ENCODE measurements at regions not wholly inside any gene's neighbourhood (a gene's known extent, or its start where the extent isn't known, plus 50 kb on each side); places are given as distances from the start of the nearest gene placed in this dataset.

DNA sequence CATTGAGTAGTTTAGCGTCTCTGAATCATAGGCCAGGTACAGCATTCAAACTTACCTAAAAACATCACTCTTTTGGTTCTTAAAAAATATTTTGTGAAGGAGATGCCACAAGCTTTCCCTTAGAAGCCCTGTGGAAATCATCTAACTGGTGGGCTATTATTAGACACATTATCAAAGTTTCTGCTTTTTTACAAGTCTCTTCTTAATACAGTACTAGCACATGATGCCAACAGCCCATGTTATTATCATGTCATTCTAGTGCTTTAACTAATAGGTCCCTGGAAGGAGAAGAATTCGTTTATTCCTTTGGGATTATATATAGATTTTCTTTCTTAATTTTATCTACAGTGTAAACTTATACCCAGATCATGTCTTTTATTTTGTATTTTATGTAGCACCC, 146.0 kb upstream of the PTPRK start:
- no peak for DNase-seq

- no peak for DNase-seq
Observed at GRCh38 chr6:128663238-128663637, 142.8 kb upstream of the PTPRK start.

DNA sequence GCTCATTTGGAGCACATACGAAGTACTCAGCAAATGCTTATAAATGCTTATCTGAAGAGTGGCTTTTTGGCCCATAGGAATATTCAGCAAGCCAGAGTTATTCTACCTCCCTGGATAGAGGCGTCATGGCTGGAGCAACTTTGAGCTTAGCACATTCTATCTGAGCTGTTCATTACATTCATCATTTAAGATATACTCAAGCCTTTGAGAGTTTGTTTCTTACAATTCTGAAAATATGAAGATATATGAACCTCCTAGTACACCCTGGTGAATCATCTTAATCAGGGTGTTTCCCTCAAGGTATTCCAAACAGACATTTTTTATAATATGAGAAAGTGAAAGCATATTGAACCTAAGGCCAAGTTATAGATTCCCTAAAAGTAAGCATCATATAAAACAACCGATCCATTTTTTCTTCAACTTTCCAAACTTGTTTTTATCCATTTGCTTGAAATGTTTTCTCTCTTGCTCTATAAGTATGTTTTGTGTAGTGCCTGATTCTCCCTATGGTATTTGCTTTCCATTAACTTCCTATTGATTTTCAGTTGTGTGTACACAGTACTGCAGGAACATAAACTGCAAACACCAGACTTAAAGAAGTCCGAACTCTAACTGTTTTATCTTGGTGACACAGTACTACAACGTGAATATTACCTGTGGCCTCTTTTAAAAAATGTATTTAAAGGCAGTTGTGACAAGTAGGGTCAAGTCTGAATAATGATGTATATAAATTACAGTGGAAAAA, 139.7 kb upstream of the PTPRK start:
- no peak for DNase-seq

- DNase-seq = no peak
Observed at GRCh38 chr6:128659276-128659675, 138.9 kb upstream of the PTPRK start.

DNA sequence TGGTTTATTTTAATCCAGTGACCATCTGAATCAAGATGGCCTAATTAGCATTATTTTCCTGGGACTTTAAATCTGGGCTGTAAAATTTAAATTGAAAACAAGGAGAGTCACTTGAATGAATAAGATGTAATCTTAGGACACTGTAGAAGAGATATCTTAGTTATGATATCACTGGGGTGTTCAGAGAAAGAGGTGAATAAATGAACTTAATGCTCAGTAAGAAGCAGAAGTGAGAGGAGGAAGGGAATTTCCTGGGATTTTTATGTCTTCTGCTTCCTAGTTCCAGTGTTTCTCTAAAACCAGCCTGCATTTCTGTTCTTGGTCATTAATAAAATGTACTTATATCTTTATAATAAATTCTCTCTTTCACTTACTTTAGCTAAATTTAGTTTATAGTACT, 136.8 kb upstream of the PTPRK start:
- DNase-seq = no peak

- DNase-seq = no peak
Observed at GRCh38 chr6:128655978-128656498, 135.6 kb upstream of the PTPRK start.

DNA sequence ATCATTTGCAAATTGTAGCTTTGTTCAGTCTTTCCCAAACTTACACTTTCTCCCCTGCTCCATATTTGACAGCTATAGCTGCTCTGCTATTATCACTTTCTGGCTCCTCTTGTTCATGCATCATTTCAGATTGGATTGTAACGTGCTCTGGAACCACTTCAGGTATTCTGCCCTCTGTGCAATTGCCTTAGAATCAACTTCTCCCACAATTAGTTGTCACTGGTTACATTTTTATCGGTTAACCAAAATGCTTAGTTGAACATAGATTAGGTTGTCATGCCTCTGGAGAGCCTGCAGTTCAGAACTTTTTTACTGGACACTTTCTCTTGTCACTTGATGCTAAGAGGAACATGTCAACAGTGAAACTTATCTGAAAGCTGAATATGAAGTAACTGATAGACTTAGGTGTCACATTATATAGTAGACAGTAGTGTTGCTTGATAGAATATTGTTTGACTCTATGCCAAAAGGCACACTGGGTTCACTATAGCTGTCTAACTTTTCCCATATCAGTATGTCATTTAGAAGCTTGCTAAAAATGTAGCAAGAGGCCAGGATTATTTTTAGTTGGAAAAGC, 127.7 kb upstream of the PTPRK start:
- no peak for DNase-seq

DNA sequence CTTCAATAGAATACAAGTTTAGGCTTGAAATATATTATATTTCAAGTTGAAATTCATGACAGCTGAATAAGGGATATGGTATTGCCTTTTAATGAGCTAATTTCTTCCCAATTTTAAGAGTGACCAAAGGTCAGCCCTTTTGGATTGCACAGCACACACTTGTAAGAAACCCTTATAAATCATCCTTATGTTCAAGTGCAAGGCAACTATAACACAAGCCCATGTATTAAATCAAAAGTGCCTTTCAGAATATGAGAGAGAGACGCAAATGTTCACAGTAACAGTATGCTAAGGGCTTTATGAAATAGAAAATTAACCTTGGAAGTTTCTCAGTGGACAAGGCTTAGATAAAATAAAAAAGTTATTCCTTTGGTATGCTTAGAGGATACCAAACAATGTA, 121.7 kb upstream of the PTPRK start:
- DNase-seq = no peak

GRCh38 chr6:128641703-128642102, 121.3 kb upstream of the PTPRK start:
- no peak for DNase-seq

GRCh38 chr6:128638817-128639216, 118.4 kb upstream of the PTPRK start:
- DNase-seq = no peak

GRCh38 chr6:128635219-128635618, 114.8 kb upstream of the PTPRK start:
- DNase-seq = no peak

- no peak for DNase-seq
Observed at GRCh38 chr6:128632131-128632530, 111.7 kb upstream of the PTPRK start.

DNA sequence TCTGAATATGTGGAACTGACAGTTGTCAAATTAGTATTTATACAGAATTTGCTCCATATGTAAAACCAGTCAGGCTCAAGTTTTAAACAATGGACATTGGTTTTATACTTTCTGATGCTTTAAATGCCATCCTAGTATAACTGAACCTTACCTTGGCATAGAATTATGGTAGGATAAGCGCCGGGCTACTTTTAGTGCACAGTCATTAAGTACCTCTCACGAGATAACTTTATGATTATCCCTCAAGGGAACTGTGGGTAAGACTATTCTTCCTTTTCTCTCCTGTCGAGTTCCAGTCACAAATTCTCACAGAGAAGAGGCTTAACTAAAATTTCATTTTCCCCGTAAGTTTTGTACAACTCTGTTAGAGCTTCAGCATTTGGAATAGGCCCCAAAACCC, 110.6 kb upstream of the PTPRK start:
- no peak for DNase-seq

DNA sequence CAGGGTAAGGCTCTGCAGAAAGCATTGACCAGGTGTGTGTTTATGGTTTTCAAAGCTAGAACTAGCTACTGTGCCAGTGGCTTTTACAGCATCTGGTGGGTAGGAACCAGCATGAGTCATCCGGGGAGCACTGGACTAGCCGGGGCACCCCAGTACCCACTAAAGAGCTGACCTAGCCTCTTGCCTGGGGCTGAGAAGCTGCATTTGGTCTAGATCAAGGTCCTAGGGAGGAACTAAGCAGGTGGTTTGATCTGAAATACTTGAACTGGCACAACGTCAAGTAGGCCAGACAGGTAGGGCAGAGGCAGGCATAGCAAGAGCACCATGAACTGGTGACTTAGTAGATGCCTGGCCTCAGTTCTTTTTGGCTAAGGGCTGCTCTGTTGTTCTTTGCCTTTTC, 109.8 kb upstream of the PTPRK start:
- no peak for DNase-seq

DNA sequence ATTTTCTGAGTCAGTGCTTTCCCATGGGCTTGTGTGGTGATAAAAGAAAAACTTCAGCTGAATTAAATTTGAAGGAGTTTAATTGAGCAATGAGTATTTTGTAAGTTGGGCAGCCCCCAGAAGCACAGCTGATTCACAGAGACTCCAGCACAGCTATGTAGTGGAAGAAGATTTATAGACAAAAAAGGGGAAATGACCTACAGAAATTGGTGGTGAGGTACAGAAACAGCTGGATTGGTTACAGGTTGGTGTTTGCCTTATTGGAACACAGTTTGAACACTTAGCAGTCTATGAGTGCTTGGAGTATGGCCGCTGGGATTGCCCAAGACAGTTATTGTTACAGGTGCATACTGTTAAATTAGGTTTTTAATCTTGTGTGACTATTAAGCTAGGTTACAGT, 96.9 kb upstream of the PTPRK start:
- no peak for DNase-seq

- no peak for DNase-seq
Observed at GRCh38 chr6:128616342-128616741, 95.9 kb upstream of the PTPRK start.

DNA sequence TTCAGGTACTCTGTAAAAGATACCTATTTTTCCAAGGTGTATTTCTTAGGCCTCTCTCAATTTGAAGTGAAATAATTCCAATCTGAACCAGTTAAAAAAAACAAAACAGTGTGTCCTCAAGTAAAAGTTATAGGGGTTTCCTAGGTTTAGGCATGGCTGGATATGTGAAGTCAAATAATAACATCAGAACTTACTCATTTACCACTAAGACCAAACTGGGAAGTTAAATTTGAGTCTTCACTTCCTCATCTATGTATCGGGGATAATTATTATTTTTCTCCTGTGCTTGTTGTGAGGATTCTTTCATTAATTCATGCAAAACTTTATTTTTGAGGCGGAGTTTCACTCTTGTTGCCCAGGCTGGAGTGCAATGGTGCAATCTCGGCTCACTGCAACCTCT, 86.2 kb upstream of the PTPRK start:
- DNase-seq = no peak

- no peak for DNase-seq
Observed at GRCh38 chr6:128605961-128606360, 85.6 kb upstream of the PTPRK start.

GRCh38 chr6:128601060-128601459, 80.7 kb upstream of the PTPRK start:
- no peak for DNase-seq

- DNase-seq = no peak
Observed at GRCh38 chr6:128600397-128600951, 80.1 kb upstream of the PTPRK start.

- no peak for DNase-seq
Observed at GRCh38 chr6:128599036-128599435, 78.6 kb upstream of the PTPRK start.

- DNase-seq = no peak
Observed at GRCh38 chr6:128598571-128598970, 78.2 kb upstream of the PTPRK start.

GRCh38 chr6:128597956-128598355, 77.6 kb upstream of the PTPRK start:
- no peak for DNase-seq

DNA sequence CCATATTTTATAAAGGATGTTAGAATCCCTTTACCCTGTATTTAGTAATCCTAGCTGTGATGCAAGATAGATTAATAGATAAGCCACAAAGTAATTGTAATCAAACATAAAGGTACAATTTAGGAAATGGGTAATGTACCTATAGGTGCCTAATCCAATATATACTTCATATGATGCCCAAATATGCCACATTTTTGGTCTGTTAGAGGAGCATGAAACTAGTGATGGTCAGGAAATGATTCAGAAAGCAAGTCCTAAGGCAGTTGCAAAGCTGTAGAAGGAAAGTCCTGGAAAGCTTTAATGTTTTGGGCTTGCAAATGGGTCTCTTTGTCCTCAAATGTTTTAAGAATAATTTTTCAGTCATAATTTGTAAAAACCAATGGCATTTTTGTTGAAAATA, 76.6 kb upstream of the PTPRK start:
- DNase-seq = no peak
